ENCODE measurements at regions not wholly inside any gene's neighbourhood (a gene's known extent, or its start where the extent isn't known, plus 50 kb on each side); places are given as distances from the start of the nearest gene placed in this dataset.

- H2BK15ac ChIP-seq (ENCODE audit: low read length) = no peak overlapping the region
- DNase-seq (ENCODE audit: low spot score) = no peak
- no peaks in the 10 kb centered on the region for H3K79me1 ChIP-seq (ENCODE audit: low read depth, low read length)
- no peaks in the 10 kb centered on the region for H3K9me3 ChIP-seq (replicated peaks in 1 of 2; ENCODE audit: control insufficient read depth in 2 of 2, insufficient read depth in 1 of 2, low read depth in 1 of 2, low read length in 2 of 2)
- no peak overlapping the region for H3K27ac ChIP-seq (replicated peaks; ENCODE audit: low read length)
- H3K4ac ChIP-seq (ENCODE audit: low read length) = no peak overlapping the region
- no peak overlapping the region for H4K91ac ChIP-seq (ENCODE audit: low read depth, low read length, poor library complexity)
- H2AFZ ChIP-seq (ENCODE audit: low read length) = no peak overlapping the region
- H3K36me3 ChIP-seq (replicated peaks in 1 of 2; ENCODE audit: control insufficient read depth in 2 of 2, insufficient read depth in 2 of 2, low read length in 2 of 2) = no peaks in the 10 kb centered on the region
- no peak overlapping the region for H2AK5ac ChIP-seq (ENCODE audit: low read depth, low read length)
- no peak overlapping the region for H3K4me3 ChIP-seq (ENCODE audit: low read length in 2 of 2)
- H3K18ac ChIP-seq (ENCODE audit: low read length) = no peak overlapping the region
- no peak overlapping the region for H2BK5ac ChIP-seq (ENCODE audit: low read length)
- H3K4me1 ChIP-seq (ENCODE audit: control insufficient read depth in 2 of 2, insufficient read depth in 1 of 2, low read depth in 1 of 2, low read length in 2 of 2) = no peaks in the 10 kb centered on the region
- no peak overlapping the region for H3K23ac ChIP-seq (ENCODE audit: low read depth, low read length, poor library complexity)
- no peak overlapping the region for H3K4me2 ChIP-seq (ENCODE audit: insufficient read depth, low read length, poor library complexity, severe bottlenecking)
- H3K14ac ChIP-seq (ENCODE audit: low read length) = no peak overlapping the region
- no peak overlapping the region for H4K8ac ChIP-seq (ENCODE audit: low read depth, low read length)
- peak overlapping the region; percentile 47 for H2BK120ac ChIP-seq (ENCODE audit: low read depth, low read length)
- no peak overlapping the region for H2BK12ac ChIP-seq (ENCODE audit: low read length)
- H3K27me3 ChIP-seq (ENCODE audit: control insufficient read depth in 3 of 3, insufficient read depth in 3 of 3, low read depth in 1 of 3, low read length in 3 of 3) = no peaks in the 10 kb centered on the region
- no CpG with 5 or more reads among the region's 10 CpGs for WGBS, 2 donors (ENCODE audit: extremely low coverage in 2 of 2, insufficient read length in 2 of 2, insufficient replicate concordance in 1 of 2)
- H3K9ac ChIP-seq (ENCODE audit: low read depth, low read length, poor library complexity) = no peak overlapping the region
These were observed 652.6 kb upstream of the BCHE start for GRCh38 chr3:166489826-166490225.

- Histone ChIP-seq H3K79me1 (ENCODE audit: low read depth, low read length) (no peaks in the 10 kb centered on the region), H3K14ac (ENCODE audit: low read length) (peak overlapping the region; percentile 31), H3K18ac (ENCODE audit: low read length) (peak overlapping the region; percentile 71), H3K4me3 (ENCODE audit: low read length in 2 of 2) (no peak overlapping the region), H4K8ac (ENCODE audit: low read depth, low read length) (no peak overlapping the region), H3K36me3 (replicated peaks in 1 of 2; ENCODE audit: control insufficient read depth in 2 of 2, insufficient read depth in 2 of 2, low read length in 2 of 2) (no peaks in the 10 kb centered on the region), H3K27me3 (ENCODE audit: control insufficient read depth in 3 of 3, insufficient read depth in 3 of 3, low read depth in 1 of 3, low read length in 3 of 3) (no peaks in the 10 kb centered on the region), H2AFZ (ENCODE audit: low read length) (no peak overlapping the region), H3K4me1 (ENCODE audit: control insufficient read depth in 2 of 2, insufficient read depth in 1 of 2, low read depth in 1 of 2, low read length in 2 of 2) (no peaks in the 10 kb centered on the region), H3K9me3 (replicated peaks in 1 of 2; ENCODE audit: control insufficient read depth in 2 of 2, insufficient read depth in 1 of 2, low read depth in 1 of 2, low read length in 2 of 2) (no peaks in the 10 kb centered on the region), H2BK5ac (ENCODE audit: low read length) (no peak overlapping the region), H2BK12ac (ENCODE audit: low read length) (peak overlapping the region; percentile 58), H3K23ac (ENCODE audit: low read depth, low read length, poor library complexity) (peak overlapping the region; percentile 31), H2BK15ac (ENCODE audit: low read length) (no peak overlapping the region), H2AK5ac (ENCODE audit: low read depth, low read length) (peak overlapping the region; percentile 63), H3K4me2 (ENCODE audit: insufficient read depth, low read length, poor library complexity, severe bottlenecking) (no peak overlapping the region), H3K9ac (ENCODE audit: low read depth, low read length, poor library complexity) (no peak overlapping the region), H3K4ac (ENCODE audit: low read length) (no peak overlapping the region), H3K27ac (replicated peaks; ENCODE audit: low read length) (no peak overlapping the region), H4K91ac (ENCODE audit: low read depth, low read length, poor library complexity) (no peak overlapping the region), H2BK120ac (ENCODE audit: low read depth, low read length) (no peak overlapping the region)
- DNase-seq (ENCODE audit: low spot score) = no peak
- WGBS, 2 donors (ENCODE audit: extremely low coverage in 2 of 2, insufficient read length in 2 of 2, insufficient replicate concordance in 1 of 2) = no CpG with 5 or more reads among the region's 5 CpGs
These were observed 651.9 kb upstream of the BCHE start for GRCh38 chr3:166488977-166489672.

DNA sequence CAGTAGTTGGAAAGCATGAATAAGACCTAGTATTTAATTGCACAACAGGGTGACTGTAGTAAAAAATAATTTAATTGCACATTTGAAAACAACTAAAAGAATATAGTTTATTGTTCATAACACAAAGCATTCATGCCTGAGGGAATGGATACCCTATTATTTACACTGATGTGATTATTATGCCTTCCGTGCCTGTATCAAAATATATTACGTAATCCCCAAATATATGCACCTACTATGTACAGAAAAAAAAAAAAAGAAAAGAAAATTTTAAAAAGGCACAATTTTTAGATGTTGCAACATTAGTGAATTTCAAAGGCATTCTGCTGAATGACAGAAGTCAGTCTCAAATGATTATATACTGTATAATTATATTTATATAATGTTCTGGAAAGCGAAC, 647.2 kb upstream of the BCHE start:
- H3K4me1 ChIP-seq (ENCODE audit: control insufficient read depth in 2 of 2, insufficient read depth in 1 of 2, low read depth in 1 of 2, low read length in 2 of 2) = no peaks in the 10 kb centered on the region
- no peak overlapping the region for H2AFZ ChIP-seq (ENCODE audit: low read length)
- WGBS, 2 donors (ENCODE audit: extremely low coverage in 2 of 2, insufficient read length in 2 of 2, insufficient replicate concordance in 1 of 2) = no CpG with 5 or more reads among the region's 3 CpGs
- H3K14ac ChIP-seq (ENCODE audit: low read length) = no peak overlapping the region
- H3K4ac ChIP-seq (ENCODE audit: low read length) = no peak overlapping the region
- H2BK120ac ChIP-seq (ENCODE audit: low read depth, low read length) = no peak overlapping the region
- no peak for DNase-seq (ENCODE audit: low spot score)
- H3K4me2 ChIP-seq (ENCODE audit: insufficient read depth, low read length, poor library complexity, severe bottlenecking) = no peak overlapping the region
- H3K4me3 ChIP-seq (ENCODE audit: low read length in 2 of 2) = no peak overlapping the region
- H2BK12ac ChIP-seq (ENCODE audit: low read length) = no peak overlapping the region
- no peak overlapping the region for H3K27ac ChIP-seq (replicated peaks; ENCODE audit: low read length)
- no peaks in the 10 kb centered on the region for H3K79me1 ChIP-seq (ENCODE audit: low read depth, low read length)
- no peak overlapping the region for H4K8ac ChIP-seq (ENCODE audit: low read depth, low read length)
- no peaks in the 10 kb centered on the region for H3K9me3 ChIP-seq (replicated peaks in 1 of 2; ENCODE audit: control insufficient read depth in 2 of 2, insufficient read depth in 1 of 2, low read depth in 1 of 2, low read length in 2 of 2)
- no peak overlapping the region for H3K18ac ChIP-seq (ENCODE audit: low read length)
- no peak overlapping the region for H3K23ac ChIP-seq (ENCODE audit: low read depth, low read length, poor library complexity)
- no peak overlapping the region for H4K91ac ChIP-seq (ENCODE audit: low read depth, low read length, poor library complexity)
- H2AK5ac ChIP-seq (ENCODE audit: low read depth, low read length) = no peak overlapping the region
- H2BK15ac ChIP-seq (ENCODE audit: low read length) = no peak overlapping the region
- no peak overlapping the region for H3K9ac ChIP-seq (ENCODE audit: low read depth, low read length, poor library complexity)
- no peaks in the 10 kb centered on the region for H3K27me3 ChIP-seq (ENCODE audit: control insufficient read depth in 3 of 3, insufficient read depth in 3 of 3, low read depth in 1 of 3, low read length in 3 of 3)
- no peaks in the 10 kb centered on the region for H3K36me3 ChIP-seq (replicated peaks in 1 of 2; ENCODE audit: control insufficient read depth in 2 of 2, insufficient read depth in 2 of 2, low read length in 2 of 2)
- no peak overlapping the region for H2BK5ac ChIP-seq (ENCODE audit: low read length)

DNA sequence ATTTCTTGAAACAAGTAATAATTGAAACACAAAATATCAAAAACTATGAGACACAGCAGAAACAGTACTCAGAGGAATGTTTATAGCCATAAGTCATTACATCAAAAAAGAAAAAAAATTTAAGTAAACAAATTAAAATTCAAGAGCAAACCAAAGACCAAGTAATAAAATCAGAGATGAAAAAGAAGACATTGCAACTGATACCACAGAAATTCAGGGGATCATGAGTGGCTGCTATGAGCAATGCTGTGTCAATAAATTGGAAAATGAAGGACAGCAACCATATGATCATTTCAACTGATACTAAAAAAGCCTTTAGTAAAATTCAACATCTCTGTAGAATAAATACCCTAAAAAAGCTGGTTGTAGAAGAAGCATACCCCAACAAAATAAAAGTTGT, 644.1 kb upstream of the BCHE start:
- no peak overlapping the region for H4K91ac ChIP-seq (ENCODE audit: low read depth, low read length, poor library complexity)
- no peak overlapping the region for H4K8ac ChIP-seq (ENCODE audit: low read depth, low read length)
- no peaks in the 10 kb centered on the region for H3K36me3 ChIP-seq (replicated peaks in 1 of 2; ENCODE audit: control insufficient read depth in 2 of 2, insufficient read depth in 2 of 2, low read length in 2 of 2)
- H3K79me1 ChIP-seq (ENCODE audit: low read depth, low read length) = no peaks in the 10 kb centered on the region
- no peak overlapping the region for H2AK5ac ChIP-seq (ENCODE audit: low read depth, low read length)
- H3K9ac ChIP-seq (ENCODE audit: low read depth, low read length, poor library complexity) = no peak overlapping the region
- no peaks in the 10 kb centered on the region for H3K9me3 ChIP-seq (replicated peaks in 1 of 2; ENCODE audit: control insufficient read depth in 2 of 2, insufficient read depth in 1 of 2, low read depth in 1 of 2, low read length in 2 of 2)
- H3K27ac ChIP-seq (replicated peaks; ENCODE audit: low read length) = no peak overlapping the region
- no peaks in the 10 kb centered on the region for H3K27me3 ChIP-seq (ENCODE audit: control insufficient read depth in 3 of 3, insufficient read depth in 3 of 3, low read depth in 1 of 3, low read length in 3 of 3)
- H3K4ac ChIP-seq (ENCODE audit: low read length) = no peak overlapping the region
- no peak overlapping the region for H2BK15ac ChIP-seq (ENCODE audit: low read length)
- H2AFZ ChIP-seq (ENCODE audit: low read length) = no peak overlapping the region
- H3K4me1 ChIP-seq (ENCODE audit: control insufficient read depth in 2 of 2, insufficient read depth in 1 of 2, low read depth in 1 of 2, low read length in 2 of 2) = no peaks in the 10 kb centered on the region
- no peak overlapping the region for H2BK12ac ChIP-seq (ENCODE audit: low read length)
- H3K14ac ChIP-seq (ENCODE audit: low read length) = no peak overlapping the region
- no peak overlapping the region for H2BK5ac ChIP-seq (ENCODE audit: low read length)
- no peak for DNase-seq (ENCODE audit: low spot score)
- no peak overlapping the region for H3K23ac ChIP-seq (ENCODE audit: low read depth, low read length, poor library complexity)
- H3K18ac ChIP-seq (ENCODE audit: low read length) = no peak overlapping the region
- H3K4me2 ChIP-seq (ENCODE audit: insufficient read depth, low read length, poor library complexity, severe bottlenecking) = no peak overlapping the region
- H3K4me3 ChIP-seq (ENCODE audit: low read length in 2 of 2) = no peak overlapping the region
- H2BK120ac ChIP-seq (ENCODE audit: low read depth, low read length) = no peak overlapping the region
